ENCODE measurements at regions not wholly inside any gene's neighbourhood (a gene's known extent, or its start where the extent isn't known, plus 50 kb on each side); places are given as distances from the start of the nearest gene placed in this dataset.
"Not testable (repeated sequence)": the region's sequence is repeated elsewhere in the genome, so short reads cannot be mapped to it uniquely, and the experiment has no call there.

- no peaks in the 10 kb centered on the region for H3K4me1 ChIP-seq (ENCODE audit: control insufficient read depth in 3 of 3, insufficient read depth in 3 of 3, low read length in 3 of 3)
- H3K9me3 ChIP-seq (ENCODE audit: control insufficient read depth in 3 of 3, low read length in 3 of 3): peaks cover 0 to 4% (median 0%) of the 10 kb centered on the region in 3 donors
- H3K27me3 ChIP-seq (ENCODE audit: control insufficient read depth in 3 of 3, insufficient read depth in 3 of 3, low read length in 3 of 3): no peaks in the 10 kb centered on the region
- no peaks in the 10 kb centered on the region for H3K36me3 ChIP-seq (ENCODE audit: control insufficient read depth in 3 of 3, insufficient read depth in 3 of 3, low read length in 3 of 3)
- no peak overlapping the region for H3K4me3 ChIP-seq (ENCODE audit: low read length in 3 of 3)
- H3K27ac ChIP-seq (ENCODE audit: low read depth, low read length): no peak overlapping the region
- H3K9ac ChIP-seq (ENCODE audit: low read depth in 1 of 3, low read length in 3 of 3): no peak overlapping the region
Measured at GRCh38 chr5:106474066-106474465, 1196.7 kb downstream of the EFNA5 start.

GRCh38 chr5:106459541-106459940, 1211.2 kb downstream of the EFNA5 start:
- Histone ChIP-seq H3K27me3 (ENCODE audit: control insufficient read depth in 3 of 3, insufficient read depth in 3 of 3, low read length in 3 of 3) (no peaks in the 10 kb centered on the region), H3K9me3 (ENCODE audit: control insufficient read depth in 3 of 3, low read length in 3 of 3) (no peaks in the 10 kb centered on the region), H3K27ac (ENCODE audit: low read depth, low read length) (no peak overlapping the region), H3K36me3 (ENCODE audit: control insufficient read depth in 3 of 3, insufficient read depth in 3 of 3, low read length in 3 of 3) (no peaks in the 10 kb centered on the region), H3K4me1 (ENCODE audit: control insufficient read depth in 3 of 3, insufficient read depth in 3 of 3, low read length in 3 of 3) (no peaks in the 10 kb centered on the region), H3K4me3 (ENCODE audit: low read length in 3 of 3) (no peak overlapping the region), H3K9ac (ENCODE audit: low read depth in 1 of 3, low read length in 3 of 3) (no peak overlapping the region)

DNA sequence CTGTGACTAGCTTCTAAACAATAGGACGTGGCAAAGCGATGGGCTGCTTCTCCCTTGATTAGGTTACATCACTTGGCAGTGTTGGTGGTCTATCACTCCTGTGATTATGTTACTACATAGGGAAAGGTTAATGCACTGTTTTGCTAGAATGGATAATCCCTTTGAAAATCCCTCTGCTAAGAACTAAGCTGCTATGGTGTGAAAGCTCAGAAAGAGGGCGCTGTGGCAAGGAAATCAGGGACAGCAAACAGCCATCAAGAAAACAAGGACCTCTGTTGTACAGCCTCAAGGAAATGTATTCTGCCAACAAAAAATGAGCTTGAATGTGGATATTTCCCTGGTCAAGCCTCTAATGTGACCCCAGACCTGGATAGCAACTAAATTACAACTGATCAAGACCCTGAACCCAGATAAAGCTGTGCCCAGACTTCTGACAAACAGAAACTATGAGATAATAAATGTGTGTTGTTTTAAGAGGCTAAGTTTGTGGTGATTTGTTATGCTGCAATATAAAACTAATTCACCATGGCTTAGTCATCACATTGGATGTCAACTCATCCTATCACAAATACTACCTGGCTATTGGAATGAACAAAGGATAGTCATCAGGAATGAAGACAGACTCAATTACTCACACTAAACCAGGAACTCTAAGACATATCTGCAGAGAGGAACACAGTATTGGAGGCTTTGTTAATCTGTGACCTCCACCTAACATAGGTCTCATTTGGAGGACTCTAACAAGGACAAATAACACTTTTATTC, 1215.9 kb downstream of the EFNA5 start:
- no peaks in the 10 kb centered on the region for H3K4me1 ChIP-seq (ENCODE audit: control insufficient read depth in 3 of 3, insufficient read depth in 3 of 3, low read length in 3 of 3)
- no peaks in the 10 kb centered on the region for H3K36me3 ChIP-seq (ENCODE audit: control insufficient read depth in 3 of 3, insufficient read depth in 3 of 3, low read length in 3 of 3)
- H3K27me3 ChIP-seq (ENCODE audit: control insufficient read depth in 3 of 3, insufficient read depth in 3 of 3, low read length in 3 of 3): no peaks in the 10 kb centered on the region
- no peak overlapping the region for H3K27ac ChIP-seq (ENCODE audit: low read depth, low read length)
- no peak overlapping the region for H3K9ac ChIP-seq (ENCODE audit: low read depth in 1 of 3, low read length in 3 of 3)
- no peaks in the 10 kb centered on the region for H3K9me3 ChIP-seq (ENCODE audit: control insufficient read depth in 3 of 3, low read length in 3 of 3)
- no peak overlapping the region for H3K4me3 ChIP-seq (ENCODE audit: low read length in 3 of 3)

GRCh38 chr5:106454050-106454449, 1216.7 kb downstream of the EFNA5 start:
- Histone ChIP-seq H3K9me3 (ENCODE audit: control insufficient read depth in 3 of 3, low read length in 3 of 3) (no peaks in the 10 kb centered on the region), H3K4me3 (ENCODE audit: low read length in 3 of 3) (no peak overlapping the region), H3K27me3 (ENCODE audit: control insufficient read depth in 3 of 3, insufficient read depth in 3 of 3, low read length in 3 of 3) (no peaks in the 10 kb centered on the region), H3K36me3 (ENCODE audit: control insufficient read depth in 3 of 3, insufficient read depth in 3 of 3, low read length in 3 of 3) (no peaks in the 10 kb centered on the region), H3K9ac (ENCODE audit: low read depth in 1 of 3, low read length in 3 of 3) (no peak overlapping the region), H3K27ac (ENCODE audit: low read depth, low read length) (no peak overlapping the region), H3K4me1 (ENCODE audit: control insufficient read depth in 3 of 3, insufficient read depth in 3 of 3, low read length in 3 of 3) (no peaks in the 10 kb centered on the region)

GRCh38 chr5:106451998-106452397, 1218.7 kb downstream of the EFNA5 start:
- Histone ChIP-seq H3K9ac (ENCODE audit: low read depth in 1 of 3, low read length in 3 of 3) (no peak overlapping the region), H3K27ac (ENCODE audit: low read depth, low read length) (no peak overlapping the region), H3K9me3 (ENCODE audit: control insufficient read depth in 3 of 3, low read length in 3 of 3) (no peaks in the 10 kb centered on the region), H3K4me3 (ENCODE audit: low read length in 3 of 3) (no peak overlapping the region), H3K4me1 (ENCODE audit: control insufficient read depth in 3 of 3, insufficient read depth in 3 of 3, low read length in 3 of 3) (no peaks in the 10 kb centered on the region), H3K36me3 (ENCODE audit: control insufficient read depth in 3 of 3, insufficient read depth in 3 of 3, low read length in 3 of 3) (no peaks in the 10 kb centered on the region), H3K27me3 (ENCODE audit: control insufficient read depth in 3 of 3, insufficient read depth in 3 of 3, low read length in 3 of 3) (no peaks in the 10 kb centered on the region)

DNA sequence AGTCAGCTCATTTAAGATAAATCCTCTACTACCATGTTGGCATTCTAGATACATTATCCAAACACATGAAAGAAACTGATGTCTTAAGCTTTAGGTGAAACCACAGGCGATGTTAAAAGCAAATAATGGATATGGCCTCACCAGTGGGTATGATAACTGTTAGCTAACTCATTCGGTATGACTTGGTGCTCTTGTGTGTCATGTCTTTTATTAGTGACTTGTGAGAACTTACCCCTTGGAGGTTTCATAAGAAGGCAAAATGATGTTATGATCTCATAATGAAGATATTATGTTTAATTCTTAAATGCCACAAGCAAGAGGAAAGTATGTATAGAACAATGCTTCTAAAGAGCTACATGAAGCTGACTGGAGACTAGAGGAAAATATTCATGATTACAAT, 1227.0 kb downstream of the EFNA5 start:
- Histone ChIP-seq H3K4me3 (ENCODE audit: low read length in 3 of 3) (no peak overlapping the region), H3K9ac (ENCODE audit: low read depth in 1 of 3, low read length in 3 of 3) (no peak overlapping the region), H3K27ac (ENCODE audit: low read depth, low read length) (no peak overlapping the region), H3K27me3 (ENCODE audit: control insufficient read depth in 3 of 3, insufficient read depth in 3 of 3, low read length in 3 of 3) (no peaks in the 10 kb centered on the region), H3K4me1 (ENCODE audit: control insufficient read depth in 3 of 3, insufficient read depth in 3 of 3, low read length in 3 of 3) (no peaks in the 10 kb centered on the region), H3K36me3 (ENCODE audit: control insufficient read depth in 3 of 3, insufficient read depth in 3 of 3, low read length in 3 of 3) (no peaks in the 10 kb centered on the region), H3K9me3 (ENCODE audit: control insufficient read depth in 3 of 3, low read length in 3 of 3) (no peaks in the 10 kb centered on the region)

- no peaks in the 10 kb centered on the region for H3K27me3 ChIP-seq (ENCODE audit: control insufficient read depth in 3 of 3, insufficient read depth in 3 of 3, low read length in 3 of 3)
- H3K27ac ChIP-seq (ENCODE audit: low read depth, low read length): no peak overlapping the region
- peaks cover 0 to 2% (median 0%) of the 10 kb centered on the region in 3 donors for H3K9me3 ChIP-seq (ENCODE audit: control insufficient read depth in 3 of 3, low read length in 3 of 3)
- no peak overlapping the region for H3K4me3 ChIP-seq (ENCODE audit: low read length in 3 of 3)
- no peaks in the 10 kb centered on the region for H3K4me1 ChIP-seq (ENCODE audit: control insufficient read depth in 3 of 3, insufficient read depth in 3 of 3, low read length in 3 of 3)
- no peak overlapping the region for H3K9ac ChIP-seq (ENCODE audit: low read depth in 1 of 3, low read length in 3 of 3)
- no peaks in the 10 kb centered on the region for H3K36me3 ChIP-seq (ENCODE audit: control insufficient read depth in 3 of 3, insufficient read depth in 3 of 3, low read length in 3 of 3)
Measured at GRCh38 chr5:106435185-106435584, 1235.6 kb downstream of the EFNA5 start.

DNA sequence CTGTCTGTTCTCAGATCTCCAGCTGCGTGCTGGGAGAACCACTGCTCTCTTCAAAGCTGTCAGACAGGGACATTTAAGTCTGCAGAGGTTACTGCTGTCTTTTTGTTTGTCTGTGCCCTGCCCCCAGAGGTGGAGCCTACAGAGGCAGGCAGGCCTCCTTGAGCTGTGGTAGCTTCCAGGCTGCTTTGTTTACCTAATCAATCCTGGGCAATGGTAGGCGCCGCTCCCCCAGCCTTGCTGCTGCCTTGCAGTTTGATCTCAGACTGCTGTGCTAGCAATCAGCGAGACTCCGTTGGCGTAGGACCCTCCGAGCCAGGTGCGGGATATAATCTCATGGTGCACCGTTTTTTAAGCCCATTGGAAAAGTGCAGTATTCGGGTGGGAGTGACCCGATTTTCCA, 1240.0 kb downstream of the EFNA5 start:
- H3K27me3 ChIP-seq (ENCODE audit: control insufficient read depth in 3 of 3, insufficient read depth in 3 of 3, low read length in 3 of 3); H3K9me3 ChIP-seq (ENCODE audit: control insufficient read depth in 3 of 3, low read length in 3 of 3); H3K36me3 ChIP-seq (ENCODE audit: control insufficient read depth in 3 of 3, insufficient read depth in 3 of 3, low read length in 3 of 3); H3K27ac ChIP-seq (ENCODE audit: low read depth, low read length); H3K9ac ChIP-seq (ENCODE audit: low read depth in 1 of 3, low read length in 3 of 3); H3K4me3 ChIP-seq (ENCODE audit: low read length in 3 of 3); H3K4me1 ChIP-seq (ENCODE audit: control insufficient read depth in 3 of 3, insufficient read depth in 3 of 3, low read length in 3 of 3): not testable (repeated sequence)

DNA sequence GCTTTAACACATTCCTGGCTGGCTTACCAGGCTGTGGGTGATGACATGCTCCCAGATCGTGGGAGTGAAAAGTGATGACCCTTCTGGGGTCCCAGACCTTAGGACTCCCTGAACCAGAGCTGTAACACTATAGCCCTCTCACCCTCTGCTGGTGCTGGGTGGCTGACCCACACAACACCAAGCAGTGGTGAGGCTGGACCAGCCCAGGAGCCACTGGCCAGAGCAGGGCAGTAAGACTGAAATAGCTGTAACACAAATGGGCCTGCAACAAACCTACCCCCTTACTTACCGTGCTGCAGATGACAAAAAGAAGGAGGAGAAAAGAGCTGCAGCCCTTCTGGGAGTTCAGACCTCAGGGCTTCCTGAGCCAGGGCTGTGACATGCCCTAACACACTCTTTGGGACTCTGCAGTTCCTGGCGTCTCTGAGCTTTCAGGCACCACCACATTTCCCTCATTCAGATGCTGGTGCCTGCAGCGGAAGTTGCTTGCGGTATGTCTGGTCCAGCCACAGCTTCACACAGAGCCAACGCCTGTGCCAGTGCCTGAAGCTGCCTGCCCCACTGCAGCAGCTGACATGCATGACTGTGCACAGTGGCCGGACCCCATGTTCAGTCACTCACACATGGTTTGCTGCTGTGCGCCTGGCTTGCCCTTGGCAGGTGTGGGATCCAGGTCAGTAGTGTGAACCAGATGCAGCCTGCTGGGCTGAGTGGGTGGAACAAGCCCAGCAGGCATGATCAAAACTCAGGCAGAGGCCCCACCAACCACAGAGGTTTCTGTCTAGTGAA, 1247.4 kb downstream of the EFNA5 start:
- peaks cover 2 to 9% (median 7%) of the 10 kb centered on the region in 3 donors for H3K9me3 ChIP-seq (ENCODE audit: control insufficient read depth in 3 of 3, low read length in 3 of 3)
- no peaks in the 10 kb centered on the region for H3K36me3 ChIP-seq (ENCODE audit: control insufficient read depth in 3 of 3, insufficient read depth in 3 of 3, low read length in 3 of 3)
- H3K27ac ChIP-seq (ENCODE audit: low read depth, low read length): no peak overlapping the region
- H3K4me3 ChIP-seq (ENCODE audit: low read length in 3 of 3): no peak overlapping the region
- H3K9ac ChIP-seq (ENCODE audit: low read depth in 1 of 3, low read length in 3 of 3): no peak overlapping the region
- no peaks in the 10 kb centered on the region for H3K4me1 ChIP-seq (ENCODE audit: control insufficient read depth in 3 of 3, insufficient read depth in 3 of 3, low read length in 3 of 3)
- no peaks in the 10 kb centered on the region for H3K27me3 ChIP-seq (ENCODE audit: control insufficient read depth in 3 of 3, insufficient read depth in 3 of 3, low read length in 3 of 3)

GRCh38 chr5:106420102-106420501, 1250.6 kb downstream of the EFNA5 start:
- H3K27ac ChIP-seq (ENCODE audit: low read depth, low read length): no peak overlapping the region
- no peak overlapping the region for H3K9ac ChIP-seq (ENCODE audit: low read depth in 1 of 3, low read length in 3 of 3)
- H3K4me1 ChIP-seq (ENCODE audit: control insufficient read depth in 3 of 3, insufficient read depth in 3 of 3, low read length in 3 of 3): no peaks in the 10 kb centered on the region
- peaks cover 2 to 9% (median 7%) of the 10 kb centered on the region in 3 donors for H3K9me3 ChIP-seq (ENCODE audit: control insufficient read depth in 3 of 3, low read length in 3 of 3)
- no peak overlapping the region for H3K4me3 ChIP-seq (ENCODE audit: low read length in 3 of 3)
- no peaks in the 10 kb centered on the region for H3K27me3 ChIP-seq (ENCODE audit: control insufficient read depth in 3 of 3, insufficient read depth in 3 of 3, low read length in 3 of 3)
- no peaks in the 10 kb centered on the region for H3K36me3 ChIP-seq (ENCODE audit: control insufficient read depth in 3 of 3, insufficient read depth in 3 of 3, low read length in 3 of 3)
